ENCODE measurements at regions not wholly inside any gene's neighbourhood (a gene's known extent, or its start where the extent isn't known, plus 50 kb on each side); places are given as distances from the start of the nearest gene placed in this dataset.

DNA sequence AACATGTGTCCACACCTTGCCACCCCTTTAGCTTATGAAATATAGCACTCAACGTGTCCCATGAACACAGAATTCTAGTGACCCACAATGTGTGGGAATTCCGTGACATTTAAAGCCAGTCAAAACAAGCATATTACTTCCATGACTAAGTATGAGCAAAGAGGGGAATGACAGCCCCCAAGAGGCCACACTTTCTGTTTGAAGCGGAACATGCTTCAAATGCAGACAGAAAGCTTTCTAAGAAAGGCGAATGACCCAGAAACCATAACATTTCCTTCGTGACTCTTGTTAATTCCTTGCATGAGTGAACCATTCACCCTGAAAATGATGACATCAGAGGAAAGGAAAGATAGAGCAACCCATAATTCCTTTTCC lies 122.0 kb upstream of the FNDC3A start:
- Histone ChIP-seq H2BK120ac (ENCODE audit: insufficient read depth, low read length, poor library complexity) (no peak overlapping the region), H4K91ac (ENCODE audit: low read depth, low read length) (no peak overlapping the region), H3K27ac (ENCODE audit: low read depth, low read length) (no peak overlapping the region), H3K4me3 (ENCODE audit: low read depth, low read length) (no peak overlapping the region), H4K12ac (ENCODE audit: low read depth, low read length) (no peak overlapping the region), H2AFZ (ENCODE audit: insufficient read depth, low read length, poor library complexity) (no peak overlapping the region), H2AK5ac (ENCODE audit: low read length) (no peak overlapping the region), H3K79me1 (ENCODE audit: low read length) (no peaks in the 10 kb centered on the region), H3K27me3 (ENCODE audit: insufficient read depth, low read length) (no peaks in the 10 kb centered on the region), H3K79me2 (ENCODE audit: control insufficient read depth, insufficient read depth, low read length, poor library complexity) (no peaks in the 10 kb centered on the region), H2BK5ac (ENCODE audit: low read depth, low read length, poor library complexity) (no peak overlapping the region), H4K8ac (ENCODE audit: low read depth, low read length) (no peak overlapping the region), H3K23ac (ENCODE audit: low read length) (no peak overlapping the region), H3K18ac (ENCODE audit: low read length) (no peak overlapping the region), H3K14ac (ENCODE audit: low read length) (no peak overlapping the region), H3K36me3 (ENCODE audit: control insufficient read depth in 1 of 2, insufficient read depth in 2 of 2, low read length in 2 of 2) (no peaks in the 10 kb centered on the region), H3K4ac (ENCODE audit: low read depth, low read length) (no peak overlapping the region), H3K4me1 (ENCODE audit: control insufficient read depth in 1 of 2, insufficient read depth in 2 of 2, low read length in 2 of 2) (no peaks in the 10 kb centered on the region), H3K4me2 (ENCODE audit: low read length) (no peak overlapping the region), H3K9me3 (ENCODE audit: insufficient read depth, low read depth, low read length) (no peaks in the 10 kb centered on the region), H3K9ac (ENCODE audit: low read length) (no peak overlapping the region), H2BK12ac (ENCODE audit: low read length) (no peak overlapping the region)
- no peak for DNase-seq
- no CpG with 5 or more reads among the region's 5 CpGs for WGBS (ENCODE audit: extremely low coverage, insufficient coverage, insufficient read length)

DNA sequence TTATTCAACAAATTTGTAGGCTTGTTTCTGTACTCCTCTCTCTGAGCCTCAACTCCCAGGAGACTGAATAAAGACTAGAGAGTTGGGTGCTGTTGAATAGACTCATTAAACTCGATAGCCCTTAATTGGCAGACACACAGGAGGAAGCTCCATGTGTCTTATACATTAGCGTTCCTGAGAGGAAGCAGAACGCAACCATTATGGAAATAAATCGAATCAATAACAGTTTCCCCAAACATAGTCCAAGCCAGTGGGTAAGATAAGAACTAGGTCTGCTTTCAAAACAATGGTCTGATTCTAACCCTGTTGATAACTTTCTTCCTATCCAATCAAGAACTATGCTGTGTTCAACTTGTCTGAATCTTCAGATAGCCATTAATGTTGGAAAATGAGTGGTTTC lies 118.1 kb upstream of the FNDC3A start:
- DNase-seq, result no peak
- Histone ChIP-seq H3K4me1 (ENCODE audit: control insufficient read depth in 1 of 2, insufficient read depth in 2 of 2, low read length in 2 of 2) (no peaks in the 10 kb centered on the region), H3K27ac (ENCODE audit: low read depth, low read length) (no peak overlapping the region), H2AK5ac (ENCODE audit: low read length) (no peak overlapping the region), H2BK12ac (ENCODE audit: low read length) (no peak overlapping the region), H3K79me1 (ENCODE audit: low read length) (no peaks in the 10 kb centered on the region), H2AFZ (ENCODE audit: insufficient read depth, low read length, poor library complexity) (no peak overlapping the region), H3K36me3 (ENCODE audit: control insufficient read depth in 1 of 2, insufficient read depth in 2 of 2, low read length in 2 of 2) (no peaks in the 10 kb centered on the region), H3K27me3 (ENCODE audit: insufficient read depth, low read length) (no peaks in the 10 kb centered on the region), H2BK120ac (ENCODE audit: insufficient read depth, low read length, poor library complexity) (no peak overlapping the region), H4K91ac (ENCODE audit: low read depth, low read length) (no peak overlapping the region), H2BK5ac (ENCODE audit: low read depth, low read length, poor library complexity) (no peak overlapping the region), H3K14ac (ENCODE audit: low read length) (no peak overlapping the region), H3K79me2 (ENCODE audit: control insufficient read depth, insufficient read depth, low read length, poor library complexity) (no peaks in the 10 kb centered on the region), H4K8ac (ENCODE audit: low read depth, low read length) (no peak overlapping the region), H3K18ac (ENCODE audit: low read length) (no peak overlapping the region), H3K4me3 (ENCODE audit: low read depth, low read length) (no peak overlapping the region), H3K23ac (ENCODE audit: low read length) (no peak overlapping the region), H3K9me3 (ENCODE audit: insufficient read depth, low read depth, low read length) (no peaks in the 10 kb centered on the region), H3K4ac (ENCODE audit: low read depth, low read length) (no peak overlapping the region), H3K4me2 (ENCODE audit: low read length) (no peak overlapping the region), H4K12ac (ENCODE audit: low read depth, low read length) (no peak overlapping the region), H3K9ac (ENCODE audit: low read length) (no peak overlapping the region)
- no CpG with 5 or more reads among the region's 4 CpGs for WGBS (ENCODE audit: extremely low coverage, insufficient coverage, insufficient read length)

DNA sequence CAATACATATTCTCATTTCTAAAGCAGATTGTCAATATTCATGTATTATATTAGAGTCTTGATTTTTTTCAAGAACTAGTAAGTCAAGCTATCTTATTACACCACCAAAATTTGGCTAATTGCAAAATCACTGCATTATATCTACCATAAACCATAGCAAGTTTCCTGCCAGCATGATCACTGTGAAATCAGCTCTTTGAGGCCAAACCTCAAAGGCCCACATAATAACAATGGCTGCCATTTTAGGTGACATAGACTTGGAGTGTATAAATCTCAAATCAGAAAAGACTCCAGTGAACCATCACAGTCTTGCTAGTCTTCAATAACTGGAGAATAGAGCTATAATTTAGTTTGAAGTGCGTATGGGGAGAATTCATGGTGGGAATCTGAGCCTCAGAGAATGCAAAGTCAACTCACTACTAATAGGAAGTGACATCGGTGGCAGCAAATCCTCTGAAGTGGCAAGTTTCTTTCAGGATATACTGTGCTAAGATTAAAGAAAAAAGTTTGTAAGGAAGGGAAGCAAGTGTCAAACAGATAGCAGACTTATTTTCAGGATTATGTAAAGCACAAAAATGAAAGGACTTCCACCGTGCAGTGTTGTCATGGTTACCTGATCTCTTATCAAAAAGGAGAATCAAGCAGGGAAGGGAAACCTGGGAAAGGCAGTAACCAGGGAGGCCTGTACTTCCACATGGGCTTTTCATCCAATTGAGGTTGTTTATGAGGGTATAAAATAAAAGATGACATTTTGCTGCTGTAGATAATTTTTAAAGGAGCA lies 117.4 kb upstream of the FNDC3A start:
- Histone ChIP-seq H3K9ac (ENCODE audit: low read length) (no peak overlapping the region), H3K4ac (ENCODE audit: low read depth, low read length) (no peak overlapping the region), H2BK12ac (ENCODE audit: low read length) (no peak overlapping the region), H3K79me2 (ENCODE audit: control insufficient read depth, insufficient read depth, low read length, poor library complexity) (no peaks in the 10 kb centered on the region), H3K36me3 (ENCODE audit: control insufficient read depth in 1 of 2, insufficient read depth in 2 of 2, low read length in 2 of 2) (no peaks in the 10 kb centered on the region), H2BK5ac (ENCODE audit: low read depth, low read length, poor library complexity) (no peak overlapping the region), H2AK5ac (ENCODE audit: low read length) (no peak overlapping the region), H3K23ac (ENCODE audit: low read length) (no peak overlapping the region), H3K4me2 (ENCODE audit: low read length) (no peak overlapping the region), H3K9me3 (ENCODE audit: insufficient read depth, low read depth, low read length) (no peaks in the 10 kb centered on the region), H4K91ac (ENCODE audit: low read depth, low read length) (no peak overlapping the region), H3K18ac (ENCODE audit: low read length) (no peak overlapping the region), H3K27ac (ENCODE audit: low read depth, low read length) (no peak overlapping the region), H2AFZ (ENCODE audit: insufficient read depth, low read length, poor library complexity) (no peak overlapping the region), H4K8ac (ENCODE audit: low read depth, low read length) (no peak overlapping the region), H4K12ac (ENCODE audit: low read depth, low read length) (no peak overlapping the region), H3K79me1 (ENCODE audit: low read length) (no peaks in the 10 kb centered on the region), H3K4me1 (ENCODE audit: control insufficient read depth in 1 of 2, insufficient read depth in 2 of 2, low read length in 2 of 2) (no peaks in the 10 kb centered on the region), H3K27me3 (ENCODE audit: insufficient read depth, low read length) (no peaks in the 10 kb centered on the region), H3K4me3 (ENCODE audit: low read depth, low read length) (no peak overlapping the region), H3K14ac (ENCODE audit: low read length) (no peak overlapping the region), H2BK120ac (ENCODE audit: insufficient read depth, low read length, poor library complexity) (no peak overlapping the region)
- WGBS (ENCODE audit: extremely low coverage, insufficient coverage, insufficient read length), result no CpG with 5 or more reads among the region's 3 CpGs
- peak in 1 of 2 donors; percentile 68 for DNase-seq

DNA sequence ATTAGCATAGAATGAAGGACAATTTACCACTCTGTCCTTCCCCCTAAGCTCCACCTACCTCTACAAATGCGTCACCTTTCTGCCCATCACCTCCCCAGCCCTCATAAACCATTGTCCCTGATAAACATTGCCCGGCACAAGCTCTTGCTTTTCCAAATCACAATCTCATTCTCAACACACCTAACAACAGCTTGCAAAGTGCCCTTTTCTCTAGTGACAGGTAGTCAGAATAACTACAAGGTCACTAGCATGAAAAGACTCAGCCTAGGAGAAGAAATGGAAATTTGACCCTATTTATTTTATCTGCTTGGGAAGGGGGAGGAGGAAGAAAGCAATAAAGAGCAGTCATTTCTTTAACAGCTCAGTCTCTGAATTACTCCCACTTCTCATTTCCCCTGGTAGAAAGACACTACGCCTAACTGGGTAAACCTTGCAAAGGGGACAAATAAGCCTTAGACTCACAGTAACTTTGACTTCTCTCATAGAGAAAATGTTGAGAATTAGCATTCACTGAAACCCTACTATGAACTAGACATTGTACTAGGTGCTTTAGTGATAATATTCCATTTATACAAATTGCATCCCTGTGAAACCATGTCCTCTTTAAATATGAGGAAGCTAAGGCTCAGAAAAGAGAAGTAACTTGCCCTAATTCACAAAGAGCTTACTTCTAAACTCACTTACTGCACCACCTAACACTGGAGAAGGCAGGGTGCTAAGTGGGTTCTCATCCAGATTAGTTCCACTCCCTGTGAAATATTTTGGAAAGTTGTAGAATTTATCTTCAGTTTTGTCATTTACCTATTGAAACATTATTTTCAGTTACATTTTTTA lies 116.2 kb upstream of the FNDC3A start:
- Histone ChIP-seq H3K27ac (ENCODE audit: low read depth, low read length) (no peak overlapping the region), H4K91ac (ENCODE audit: low read depth, low read length) (no peak overlapping the region), H3K4me2 (ENCODE audit: low read length) (no peak overlapping the region), H2AFZ (ENCODE audit: insufficient read depth, low read length, poor library complexity) (no peak overlapping the region), H3K9me3 (ENCODE audit: insufficient read depth, low read depth, low read length) (no peaks in the 10 kb centered on the region), H3K23ac (ENCODE audit: low read length) (no peak overlapping the region), H3K27me3 (ENCODE audit: insufficient read depth, low read length) (no peaks in the 10 kb centered on the region), H4K8ac (ENCODE audit: low read depth, low read length) (no peak overlapping the region), H3K79me1 (ENCODE audit: low read length) (no peaks in the 10 kb centered on the region), H2BK5ac (ENCODE audit: low read depth, low read length, poor library complexity) (no peak overlapping the region), H3K79me2 (ENCODE audit: control insufficient read depth, insufficient read depth, low read length, poor library complexity) (no peaks in the 10 kb centered on the region), H2AK5ac (ENCODE audit: low read length) (no peak overlapping the region), H4K12ac (ENCODE audit: low read depth, low read length) (no peak overlapping the region), H3K14ac (ENCODE audit: low read length) (no peak overlapping the region), H3K36me3 (ENCODE audit: control insufficient read depth in 1 of 2, insufficient read depth in 2 of 2, low read length in 2 of 2) (no peaks in the 10 kb centered on the region), H3K9ac (ENCODE audit: low read length) (no peak overlapping the region), H3K18ac (ENCODE audit: low read length) (no peak overlapping the region), H3K4ac (ENCODE audit: low read depth, low read length) (no peak overlapping the region), H3K4me1 (ENCODE audit: control insufficient read depth in 1 of 2, insufficient read depth in 2 of 2, low read length in 2 of 2) (no peaks in the 10 kb centered on the region), H3K4me3 (ENCODE audit: low read depth, low read length) (no peak overlapping the region), H2BK120ac (ENCODE audit: insufficient read depth, low read length, poor library complexity) (no peak overlapping the region), H2BK12ac (ENCODE audit: low read length) (no peak overlapping the region)
- WGBS (ENCODE audit: extremely low coverage, insufficient coverage, insufficient read length), result no CpG with 5 or more reads among the region's 3 CpGs
- DNase-seq, result peak; percentile 2 to 30
